Astrocyte (in vitro differentiated cells and primary cell): ENCODE measurements at regions not wholly inside any gene's neighbourhood (a gene's known extent, or its start where the extent isn't known, plus 50 kb on each side); places are given as distances from the start of the nearest gene placed in this dataset.

Source experiments
- DNase-seq: peaks from one replicate; pipeline ENCODE4 v3.0.0-alpha.2; 2010; ENCODE audit warnings: low read depth
- FAIRE-seq: peaks from 2 replicates; lab custom pipeline; 2011; peaks lifted over from hg19 to GRCh38; lab: Jason Lieb, UNC
- H2AFZ ChIP-seq: 2 replicates; pipeline ENCODE4 v1.6.0; 2012; ENCODE audit warnings: low read depth, low read length, inconsistent platforms
- H3K27ac ChIP-seq: 2 replicates; pipeline ENCODE4 v1.5.1; 2011; ENCODE audit warnings: low read depth, low read length, inconsistent platforms
- H3K27me3 ChIP-seq: 2 replicates; pipeline ENCODE4 v1.6.0; 2011; ENCODE audit warnings: low read length, inconsistent platforms; ENCODE audit not compliant: insufficient read depth
- H3K36me3 ChIP-seq: 2 replicates; pipeline ENCODE4 v1.5.1; 2011; ENCODE audit warnings: low read length, inconsistent platforms; ENCODE audit not compliant: insufficient read depth
- H3K4me1 ChIP-seq: 2 replicates; pipeline ENCODE4 v1.5.1; 2011; ENCODE audit warnings: low read length, inconsistent platforms; ENCODE audit not compliant: insufficient read depth
- H3K4me2 ChIP-seq: 2 replicates; pipeline ENCODE4 v1.6.0; 2012; ENCODE audit warnings: low read length, inconsistent platforms
- H3K4me3 ChIP-seq: 2 replicates; pipeline ENCODE4 v1.5.1; 2011; ENCODE audit warnings: low read depth, mild to moderate bottlenecking, low read length, inconsistent platforms; ENCODE audit not compliant: insufficient read depth
- H3K79me2 ChIP-seq: 2 replicates; pipeline ENCODE4 v1.6.0; 2012; ENCODE audit warnings: mild to moderate bottlenecking, low read length, inconsistent platforms; ENCODE audit not compliant: insufficient read depth
- H3K9ac ChIP-seq: 2 replicates; pipeline ENCODE4 v1.6.0; 2012; ENCODE audit warnings: mild to moderate bottlenecking, low read length, inconsistent platforms
- H3K9me3 ChIP-seq: 2 replicates; pipeline ENCODE4 v1.5.1; 2012; ENCODE audit warnings: low read depth, mild to moderate bottlenecking, low read length, inconsistent platforms; ENCODE audit not compliant: insufficient read depth
- H4K20me1 ChIP-seq: 2 replicates; pipeline ENCODE4 v1.6.0; 2012; ENCODE audit warnings: low read length, inconsistent platforms; ENCODE audit not compliant: insufficient read depth
- H3K27ac Mint-ChIP-seq: one replicate; pipeline ENCODE4 v1.8.0; 2021; ENCODE audit warnings: mild to moderate bottlenecking, mixed read lengths; ENCODE audit not compliant: unreplicated experiment
- H3K27me3 Mint-ChIP-seq: one replicate; pipeline ENCODE4 v1.8.0; 2021; ENCODE audit warnings: low read depth, mixed read lengths; ENCODE audit not compliant: unreplicated experiment
- H3K36me3 Mint-ChIP-seq: one replicate; pipeline ENCODE4 v1.8.0; 2021; ENCODE audit warnings: low read depth, mixed read lengths; ENCODE audit not compliant: unreplicated experiment
- H3K4me1 Mint-ChIP-seq: one replicate; pipeline ENCODE4 v1.8.0; 2021; ENCODE audit warnings: low read depth, mixed read lengths; ENCODE audit not compliant: unreplicated experiment
- H3K4me3 Mint-ChIP-seq: one replicate; pipeline ENCODE4 v1.8.0; 2021; ENCODE audit warnings: mild to moderate bottlenecking, moderate library complexity, mixed read lengths; ENCODE audit not compliant: unreplicated experiment
- H3K9me3 Mint-ChIP-seq: one replicate; pipeline ENCODE4 v1.8.0; 2021; ENCODE audit warnings: mild to moderate bottlenecking, mixed read lengths; ENCODE audit not compliant: unreplicated experiment
- CTCF ChIP-seq: IDR thresholded peaks from 2 replicates; pipeline ENCODE4 v1.5.1; 2011; ENCODE audit warnings: low read depth, mild to moderate bottlenecking, inconsistent platforms, low read length, moderate library complexity; ENCODE audit not compliant: insufficient read depth
- EZH2 ChIP-seq: IDR thresholded peaks from 2 replicates; pipeline ENCODE4 v1.6.1; 2012; ENCODE audit warnings: mild to moderate bottlenecking, low read length, inconsistent platforms; ENCODE audit not compliant: insufficient read depth

GRCh38 chrX:43188296-43188695, 410.3 kb upstream of the PPP1R2C start:
- Histone ChIP-seq H3K79me2 (no peaks in the 10 kb centered on the region), H3K4me1 (no peaks in the 10 kb centered on the region), H3K9ac (no peak overlapping the region), H3K4me2 (no peak overlapping the region), H4K20me1 (no peaks in the 10 kb centered on the region), H3K4me3 (no peak overlapping the region), H3K27me3 (no peaks in the 10 kb centered on the region), H3K36me3 (no peaks in the 10 kb centered on the region), H3K27ac (no peak overlapping the region), H3K9me3 (no peaks in the 10 kb centered on the region), H2AFZ (no peak overlapping the region)
- FAIRE-seq, result no peak
- no peaks in the 10 kb centered on the region for H3K4me1 Mint-ChIP-seq
- no peak overlapping the region for H3K27ac Mint-ChIP-seq
- no peak for DNase-seq
- TF ChIP-seq EZH2 (no peak), CTCF (no peak)
- no peaks in the 10 kb centered on the region for H3K9me3 Mint-ChIP-seq
- no peaks in the 10 kb centered on the region for H3K36me3 Mint-ChIP-seq
- no peak overlapping the region for H3K4me3 Mint-ChIP-seq
- H3K27me3 Mint-ChIP-seq, result no peaks in the 10 kb centered on the region

GRCh38 chrX:43211570-43211969, 433.6 kb upstream of the PPP1R2C start:
- Histone ChIP-seq H3K79me2 (no peaks in the 10 kb centered on the region), H3K27me3 (no peaks in the 10 kb centered on the region), H3K9me3 (no peaks in the 10 kb centered on the region), H3K9ac (no peak overlapping the region), H2AFZ (no peak overlapping the region), H3K27ac (no peak overlapping the region), H3K4me2 (no peak overlapping the region), H4K20me1 (no peaks in the 10 kb centered on the region), H3K4me1 (no peaks in the 10 kb centered on the region), H3K4me3 (no peak overlapping the region), H3K36me3 (no peaks in the 10 kb centered on the region)
- TF ChIP-seq EZH2 (no peak), CTCF (no peak)
- no peak for FAIRE-seq
- H3K36me3 Mint-ChIP-seq, result no peaks in the 10 kb centered on the region
- DNase-seq, result no peak
- H3K4me3 Mint-ChIP-seq, result no peak overlapping the region
- no peaks in the 10 kb centered on the region for H3K4me1 Mint-ChIP-seq
- H3K9me3 Mint-ChIP-seq, result peaks cover 4% of the 10 kb centered on the region
- no peaks in the 10 kb centered on the region for H3K27me3 Mint-ChIP-seq
- H3K27ac Mint-ChIP-seq, result no peak overlapping the region

GRCh38 chrX:43218198-43218597, 437.9 kb upstream of the MAOA start:
- Mint-ChIP-seq H3K36me3 (no peaks in the 10 kb centered on the region), H3K4me3 (no peak overlapping the region), H3K27me3 (no peaks in the 10 kb centered on the region), H3K27ac (no peak overlapping the region), H3K4me1 (no peaks in the 10 kb centered on the region), H3K9me3 (peaks cover 3% of the 10 kb centered on the region)
- no peaks in the 10 kb centered on the region for H3K27me3 ChIP-seq
- DNase-seq (no peak), FAIRE-seq (no peak)
- no peak overlapping the region for H3K9ac ChIP-seq
- H4K20me1 ChIP-seq, result no peaks in the 10 kb centered on the region
- H3K79me2 ChIP-seq, result no peaks in the 10 kb centered on the region
- H3K9me3 ChIP-seq, result no peaks in the 10 kb centered on the region
- no peak overlapping the region for H2AFZ ChIP-seq
- H3K27ac ChIP-seq, result no peak overlapping the region
- no peaks in the 10 kb centered on the region for H3K36me3 ChIP-seq
- no peaks in the 10 kb centered on the region for H3K4me1 ChIP-seq
- H3K4me2 ChIP-seq, result no peak overlapping the region
- H3K4me3 ChIP-seq, result no peak overlapping the region
- TF ChIP-seq EZH2, result no peak
- TF ChIP-seq CTCF, result no peak
